Thymus (tissue), 11 donors: ENCODE measurements at regions not wholly inside any gene's neighbourhood (a gene's known extent, or its start where the extent isn't known, plus 50 kb on each side); places are given as distances from the start of the nearest gene placed in this dataset.

Experiments
- DNase-seq, 9 donors: peaks; one replicate each; pipeline ENCODE4 v3.0.0-alpha.2; 2013; ENCODE audit warnings: low spot score in 9 of 9, low read depth in 6 of 9, missing footprints in 1 of 9
- H3K27ac ChIP-seq, 2 donors: one replicate each; pipeline ENCODE4 v1.5.1; 2013; ENCODE audit warnings: control low read depth in 1 of 2, low read depth in 1 of 2, low read length in 1 of 2, mild to moderate bottlenecking in 1 of 2, moderate library complexity in 1 of 2
- H3K27me3 ChIP-seq, 2 donors: one replicate each; pipeline ENCODE4 v1.5.1; 2013; ENCODE audit warnings: low read length in 1 of 2; ENCODE audit not compliant: control insufficient read depth in 2 of 2, insufficient read depth in 1 of 2
- H3K36me3 ChIP-seq, 2 donors: one replicate each; pipeline ENCODE4 v1.5.1; 2013; ENCODE audit warnings: low read length in 1 of 2, mild to moderate bottlenecking in 1 of 2, moderate library complexity in 1 of 2; ENCODE audit not compliant: control insufficient read depth in 2 of 2, insufficient read depth in 2 of 2
- H3K4me1 ChIP-seq, 2 donors: one replicate each; pipeline ENCODE4 v1.5.1; 2013; ENCODE audit warnings: low read length in 2 of 2; ENCODE audit not compliant: control insufficient read depth in 2 of 2, insufficient read depth in 2 of 2
- H3K4me3 ChIP-seq, 2 donors: one replicate each; pipeline ENCODE4 v1.5.1; 2013; ENCODE audit warnings: low read length in 2 of 2, control low read depth in 1 of 2, mild to moderate bottlenecking in 1 of 2
- H3K9me3 ChIP-seq, 2 donors: one replicate each; pipeline ENCODE4 v1.5.1; 2013; ENCODE audit warnings: low read length in 1 of 2, mild to moderate bottlenecking in 1 of 2; ENCODE audit not compliant: control insufficient read depth in 2 of 2, insufficient read depth in 1 of 2
- WGBS: extraction: QIAGEN DNeasy Blood & Tissue Kit; methylation state at CpG from one replicate; pipeline ENCODE4 v1.1.7; 2013; 5-methylcytosine and 5-hydroxymethylcytosine counted together
- donor health status: healthy.

DNA sequence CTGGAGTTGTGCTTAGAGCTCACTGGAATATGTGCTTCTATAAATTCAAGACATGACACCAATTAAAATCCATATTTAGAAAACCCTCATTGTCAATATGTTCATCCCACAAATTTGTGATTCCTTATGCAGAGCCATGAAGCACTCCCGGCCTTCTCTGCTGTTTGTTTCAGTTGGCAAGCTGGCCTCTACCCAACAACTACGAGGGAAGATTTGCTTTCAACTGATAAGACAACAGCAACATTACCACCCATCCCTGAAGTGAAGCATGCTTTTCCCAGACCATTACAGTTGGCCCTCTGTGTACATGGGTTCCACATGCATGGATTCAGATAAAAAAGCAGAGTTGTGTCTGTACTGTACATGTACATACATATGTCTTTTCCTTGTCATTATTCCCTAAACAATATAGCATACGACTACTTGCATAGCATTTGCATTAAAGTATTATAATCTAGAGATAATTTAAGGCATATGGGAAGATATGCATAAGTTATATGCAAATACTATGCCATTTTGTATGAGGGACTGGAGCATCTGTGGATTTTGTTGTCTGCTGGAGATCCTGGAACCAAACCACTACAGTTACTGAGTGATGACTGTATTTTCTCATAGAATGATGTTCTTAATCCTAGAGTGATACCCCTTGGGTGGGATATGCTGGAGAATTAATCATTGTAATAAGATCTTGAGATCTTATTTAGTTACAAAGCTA is 77.6 kb upstream of the MC2R start:
- 91% methylated on average over 3 of the region's 3 CpGs for WGBS
- no peaks in the 10 kb centered on the region for H3K9me3 ChIP-seq
- H3K36me3 ChIP-seq = no peaks in the 10 kb centered on the region
- DNase-seq = no peak
- H3K4me1 ChIP-seq = no peaks in the 10 kb centered on the region
- H3K27ac ChIP-seq = no peak overlapping the region
- H3K4me3 ChIP-seq = no peak overlapping the region
- H3K27me3 ChIP-seq = no peaks in the 10 kb centered on the region

DNA sequence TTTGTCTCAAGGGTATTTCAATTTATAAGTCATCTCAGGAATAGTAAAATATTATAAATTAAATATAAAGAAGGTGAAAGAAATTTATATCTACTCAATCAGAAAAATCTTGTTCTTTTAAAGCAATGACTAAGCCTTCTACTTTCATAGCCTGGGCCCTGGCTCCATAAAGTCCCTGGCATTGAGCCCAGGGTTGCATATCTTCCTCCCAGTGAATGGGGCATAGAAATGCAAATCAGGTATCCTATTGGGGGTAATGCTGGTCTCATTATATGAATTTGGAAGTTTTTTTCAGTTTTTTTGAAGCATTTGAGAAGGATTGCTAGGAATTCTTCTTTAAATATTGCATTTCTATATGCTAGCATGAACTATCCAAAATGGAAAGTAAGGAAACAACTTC is 73.9 kb upstream of the MC2R start:
- Histone ChIP-seq H3K27me3 (no peaks in the 10 kb centered on the region), H3K9me3 (no peaks in the 10 kb centered on the region)

DNA sequence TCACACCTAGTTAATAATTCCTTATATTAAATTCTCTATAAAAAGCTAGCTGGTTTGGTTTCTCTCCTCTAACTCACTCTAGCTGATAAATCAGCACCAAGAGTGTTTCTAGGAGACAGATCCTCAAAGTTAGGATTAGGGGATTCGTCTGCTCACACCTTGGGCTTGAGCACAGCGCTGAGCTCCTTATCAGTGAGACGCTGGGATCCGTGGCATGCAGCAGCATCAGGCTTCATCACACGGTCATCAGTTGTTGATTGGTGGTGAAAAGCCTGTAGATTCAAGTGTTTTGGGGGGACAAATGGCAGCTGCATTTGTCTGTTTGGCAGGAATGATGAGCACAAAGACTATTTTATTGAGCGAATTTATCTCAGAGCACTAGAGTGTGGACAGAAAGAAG is 72.6 kb upstream of the MC2R start:
- H3K27me3 ChIP-seq = no peaks in the 10 kb centered on the region
- no peaks in the 10 kb centered on the region for H3K36me3 ChIP-seq
- H3K4me3 ChIP-seq = no peak overlapping the region
- H3K27ac ChIP-seq = no peak overlapping the region
- DNase-seq = no peak
- H3K4me1 ChIP-seq = no peaks in the 10 kb centered on the region
- no peaks in the 10 kb centered on the region for H3K9me3 ChIP-seq
- WGBS = 87% methylated on average over 6 of the region's 6 CpGs

More for the DNA sequence above, 73.9 kb upstream of the MC2R start:
- no peak for DNase-seq
- no peak overlapping the region for H3K4me3 ChIP-seq
- H3K27ac ChIP-seq = no peak overlapping the region
- H3K4me1 ChIP-seq = no peaks in the 10 kb centered on the region
- no peaks in the 10 kb centered on the region for H3K36me3 ChIP-seq

DNA sequence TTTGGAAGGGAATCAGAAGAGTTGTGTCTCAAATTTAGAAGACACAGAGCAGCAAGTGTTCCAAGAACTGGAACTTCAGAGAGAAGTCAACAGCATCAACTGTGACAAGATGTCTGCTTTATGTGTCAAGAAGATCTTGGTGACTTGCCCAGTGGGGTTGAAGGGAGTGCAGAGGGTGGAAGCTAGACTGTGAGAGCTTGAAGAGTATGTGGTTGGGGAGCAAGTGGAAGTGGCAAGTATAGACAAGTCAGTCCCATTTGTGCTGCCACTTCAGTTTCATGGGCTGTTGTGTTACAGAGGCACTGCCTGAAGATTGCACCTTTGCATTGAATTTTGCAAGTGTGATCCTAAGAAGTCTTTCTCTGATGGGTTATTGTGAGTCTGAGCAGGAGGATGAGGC is 68.7 kb upstream of the MC2R start:
- Histone ChIP-seq H3K36me3 (no peaks in the 10 kb centered on the region), H3K27me3 (no peaks in the 10 kb centered on the region), H3K9me3 (no peaks in the 10 kb centered on the region), H3K27ac (no peak overlapping the region), H3K4me3 (no peak overlapping the region), H3K4me1 (no peaks in the 10 kb centered on the region)
- DNase-seq = peak in 1 of 9 donors; percentile 21

DNA sequence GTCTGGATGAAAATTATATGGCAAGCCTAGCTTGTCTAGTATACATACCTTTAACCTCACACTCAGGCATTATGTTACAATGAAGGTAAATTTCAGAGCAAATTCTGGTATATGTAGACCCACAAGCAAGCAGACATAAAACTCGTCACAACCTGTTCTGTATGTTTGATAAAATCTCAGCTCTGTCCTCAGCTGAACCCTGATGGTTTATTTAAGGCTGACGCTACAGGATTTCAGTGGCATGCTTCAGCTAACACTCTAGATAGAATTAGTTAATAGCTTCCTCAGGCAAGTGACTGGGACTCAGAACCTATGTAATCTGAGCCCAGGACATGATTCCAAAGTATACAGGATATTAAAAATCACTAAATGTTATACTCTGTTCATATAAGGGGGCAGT is 68.2 kb upstream of the MC2R start:
- Histone ChIP-seq H3K9me3 (no peaks in the 10 kb centered on the region), H3K27ac (no peak overlapping the region), H3K27me3 (no peaks in the 10 kb centered on the region), H3K4me3 (no peak overlapping the region), H3K4me1 (no peaks in the 10 kb centered on the region), H3K36me3 (no peaks in the 10 kb centered on the region)
- WGBS = 88% methylated on average over 2 of the region's 2 CpGs
- DNase-seq = peak in 1 of 9 donors; percentile 7

DNA sequence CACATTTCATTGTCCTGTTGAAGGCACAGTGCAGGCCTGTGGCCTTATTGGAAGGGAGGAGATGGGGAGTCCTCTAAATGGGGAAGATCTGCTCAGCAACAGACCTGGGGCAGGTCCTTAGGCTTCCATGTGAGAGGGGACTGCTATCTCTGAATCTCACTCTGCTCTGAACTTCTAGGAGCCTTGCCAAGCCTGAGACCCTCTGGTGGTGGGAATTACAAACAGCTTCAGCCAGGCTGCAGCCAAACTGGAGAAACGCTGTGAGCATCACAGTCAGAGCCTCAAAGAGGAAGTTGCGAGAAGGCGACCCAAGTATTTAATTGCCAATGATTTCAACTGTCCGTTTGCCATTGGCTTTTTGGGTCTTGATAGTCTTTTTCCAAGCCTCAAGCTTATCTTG is 66.8 kb upstream of the MC2R start:
- H3K27me3 ChIP-seq = no peaks in the 10 kb centered on the region
- 49% methylated on average over 4 of the region's 4 CpGs for WGBS
- no peaks in the 10 kb centered on the region for H3K9me3 ChIP-seq
- no peaks in the 10 kb centered on the region for H3K4me1 ChIP-seq
- DNase-seq = no peak
- H3K27ac ChIP-seq = no peak overlapping the region
- H3K4me3 ChIP-seq = no peak overlapping the region
- no peaks in the 10 kb centered on the region for H3K36me3 ChIP-seq

DNA sequence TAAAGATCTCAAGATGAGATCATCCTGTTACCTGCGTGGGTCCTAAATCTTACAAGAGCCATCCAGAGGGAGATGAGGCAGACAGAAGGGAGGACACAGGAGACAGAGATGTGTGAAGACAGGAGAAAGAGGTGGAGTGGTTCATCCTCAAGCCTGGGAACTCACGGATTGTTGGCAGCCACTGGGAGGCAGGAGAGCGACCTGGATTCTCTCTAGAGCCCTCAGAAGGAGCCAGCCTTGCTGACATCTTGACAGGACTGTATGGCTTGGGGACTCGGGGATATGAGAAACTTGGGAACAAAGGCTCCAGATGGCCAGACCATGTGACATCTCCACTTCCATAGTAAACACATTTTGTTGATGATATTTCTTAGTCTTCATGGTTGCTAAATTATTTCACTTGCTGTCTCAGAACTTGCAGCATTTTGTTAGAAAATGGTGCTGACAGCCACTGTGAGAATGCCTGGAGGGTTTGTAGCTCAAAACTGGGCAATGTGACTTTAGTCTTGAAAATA is 57.8 kb upstream of the MC2R start:
- no peaks in the 10 kb centered on the region for H3K27me3 ChIP-seq
- no peak overlapping the region for H3K27ac ChIP-seq
- H3K4me1 ChIP-seq = no peaks in the 10 kb centered on the region
- H3K4me3 ChIP-seq = no peak overlapping the region
- DNase-seq = no peak
- no peaks in the 10 kb centered on the region for H3K9me3 ChIP-seq
- H3K36me3 ChIP-seq = no peaks in the 10 kb centered on the region
- whole genome bisulfite sequencing = 61% methylated on average over 4 of the region's 4 CpGs
